K562 (cell line): ENCODE measurements at regions not wholly inside any gene's neighbourhood (a gene's known extent, or its start where the extent isn't known, plus 50 kb on each side); places are given as distances from the start of the nearest gene placed in this dataset.

Experiments used
- ATAC-seq: fragments of 200-7000 bp; cut with Tn5 transposase; 3 replicates; pipeline ENCODE4 v1.9.1; 2020; ENCODE audit warnings: moderate library complexity
- BruUV-seq: library from RNA; stranded (reverse); fragments of 400-500 nt; replicated peaks from 2 replicates; lab custom pipeline; 2021; lab: Mats Ljungman, UMichigan
- CTCF ChIA-PET: fragments of 300-600 bp; formaldehyde crosslinking; extraction: SDS; loops from one replicate; lab custom pipeline; 2021; ENCODE audit warnings: low intra/inter-chr PET ratio; lab: Yijun Ruan, JAX
- POLR2A ChIA-PET: fragments of 300-600, 350-650 bp; sonication (Branson Sonifier 250); formaldehyde crosslinking; extraction: SDS; loops from one replicate; lab custom pipeline; 2021; ENCODE audit warnings: antibody characterized with exemption, inconsistent platforms; lab: Yijun Ruan, JAX
- DNase-seq, 4 experiments: peaks; one replicate each; pipeline versions ENCODE4 v3.0.0 to v3.0.0-alpha.2; 2011 to 2018; ENCODE audit warnings: low spot score in 3 of 4, mixed read lengths in 3 of 4; ENCODE audit errors: extremely low read depth in 1 of 4
- FAIRE-seq: peaks from 2 replicates; lab custom pipeline; 2011; peaks lifted over from hg19 to GRCh38; lab: Jason Lieb, UNC
- H2AFZ ChIP-seq: 2 replicates; pipeline ENCODE4 v1.6.0; 2011; ENCODE audit warnings: low read depth, low read length, control low read depth, inconsistent platforms
- H3K27ac ChIP-seq: fragments of 200-600 bp; 3 replicates; pipeline ENCODE4 v1.8.0; 2011; ENCODE audit warnings: low read depth, mild to moderate bottlenecking, control low read depth, inconsistent platforms, low read length, moderate library complexity, mixed read lengths; ENCODE audit errors: extremely low read depth
- H3K27me3 ChIP-seq, 2 experiments: fragments of 300-600 bp in 1 of 2; 2 replicates in 1 of 2; 3 replicates in 1 of 2; pipeline versions ENCODE4 v1.6.0 to v1.8.0; 2011; ENCODE audit warnings: inconsistent platforms in 2 of 2, low read length in 2 of 2, mild to moderate bottlenecking in 1 of 2, mixed read lengths in 1 of 2, moderate library complexity in 1 of 2; ENCODE audit not compliant: control insufficient read depth in 2 of 2, insufficient read depth in 2 of 2
- H3K36me3 ChIP-seq: fragments of 300-600 bp; 3 replicates; pipeline ENCODE4 v1.8.0; 2011; ENCODE audit warnings: mild to moderate bottlenecking, low read length, inconsistent platforms; ENCODE audit not compliant: control insufficient read depth, insufficient read depth
- H3K4me1 ChIP-seq, 2 experiments: fragments of 200-600 bp in 1 of 2; replicated peaks in 1 of 2; 2 replicates in 1 of 2; 3 replicates in 1 of 2; pipeline versions ENCODE4 v1.5.1 to v1.8.0; 2011; ENCODE audit warnings: inconsistent platforms in 2 of 2, low read length in 2 of 2, mild to moderate bottlenecking in 1 of 2, mixed read lengths in 1 of 2, moderate library complexity in 1 of 2; ENCODE audit not compliant: control insufficient read depth in 2 of 2, insufficient read depth in 2 of 2
- H3K4me2 ChIP-seq: 2 replicates; pipeline ENCODE4 v1.6.1; 2011; ENCODE audit warnings: low read length, control low read depth, inconsistent platforms, mixed read lengths; ENCODE audit not compliant: insufficient read depth
- H3K4me3 ChIP-seq: fragments of 200-600 bp; sonication (generic), shearing (Covaris generic); 2 replicates; pipeline ENCODE4 v1.5.1; 2016; ENCODE audit warnings: control low read depth, inconsistent platforms
- H3K79me2 ChIP-seq: fragments of 200-600 bp; 3 replicates; pipeline ENCODE4 v1.8.0; 2011; ENCODE audit warnings: low read length, inconsistent platforms; ENCODE audit not compliant: control insufficient read depth, insufficient read depth
- H3K9ac ChIP-seq, 2 experiments: 2 replicates each; pipeline versions ENCODE4 v1.6.0 to v1.6.1; 2011; ENCODE audit warnings: low read depth in 2 of 2, low read length in 2 of 2, control low read depth in 1 of 2, inconsistent platforms in 1 of 2, mild to moderate bottlenecking in 1 of 2, mixed read lengths in 1 of 2; ENCODE audit not compliant: insufficient read depth in 1 of 2
- H3K9me1 ChIP-seq: one replicate; pipeline ENCODE4 v1.6.0; 2011; ENCODE audit warnings: inconsistent platforms, mild to moderate bottlenecking, low read length, moderate library complexity; ENCODE audit not compliant: control insufficient read depth, insufficient read depth
- H3K9me3 ChIP-seq: replicated peaks from 2 replicates; pipeline ENCODE4 v1.5.1; 2011; ENCODE audit warnings: low read depth, low read length, inconsistent platforms; ENCODE audit not compliant: control insufficient read depth, insufficient read depth
- H4K20me1 ChIP-seq: replicated peaks from 2 replicates; pipeline ENCODE4 v1.6.1; 2011; ENCODE audit warnings: low read length, inconsistent platforms, mixed read lengths; ENCODE audit not compliant: control insufficient read depth, insufficient read depth
- CHD4 ChIP-seq: fragments of 200-600 bp; sonication (generic); IDR thresholded peaks from 3 replicates; pipeline ENCODE4 v1.6.1; 2012; ENCODE audit warnings: low read depth, mild to moderate bottlenecking, mixed read lengths, low read length, inconsistent platforms; ENCODE audit not compliant: insufficient read depth, insufficient replicate concordance, poor library complexity, severe bottlenecking
- HSF4 ChIP-seq: fragments of 250-450 bp; sonication (Bioruptor Pico); IDR thresholded peaks from 2 replicates; pipeline ENCODE4 v2.1.2; 2022; ENCODE audit warnings: mild to moderate bottlenecking, moderate library complexity, borderline replicate concordance
- KDM2B ChIP-seq: fragments of 250-450 bp; sonication (Bioruptor Pico); IDR thresholded peaks from 2 replicates; pipeline ENCODE4 v1.8.0; 2021; ENCODE audit warnings: mild to moderate bottlenecking, moderate library complexity
- RFX5 ChIP-seq: IDR thresholded peaks from 2 replicates; pipeline ENCODE4 v1.6.1; 2011; ENCODE audit warnings: low read depth, mild to moderate bottlenecking, improper control_type of control experiment, low read length
- TEAD1 ChIP-seq, 2 experiments: fragments of 450-650 bp in 1 of 2; sonication (generic) in 1 of 2; formaldehyde crosslinking; IDR thresholded peaks; 2 replicates each; pipeline versions ENCODE4 v1.4.0 to v1.8.0; 2020 to 2022; ENCODE audit warnings: mild to moderate bottlenecking in 2 of 2, missing genetic modification reagents in 1 of 2
- ZNF444 ChIP-seq: fragments of 250-450 bp; sonication (Bioruptor Pico); IDR thresholded peaks from 2 replicates; pipeline ENCODE4 v1.4.0; 2020; ENCODE audit warnings: mild to moderate bottlenecking, moderate library complexity
- ZNF551 ChIP-seq: fragments of 250-450 bp; sonication (Bioruptor Pico); IDR thresholded peaks from 2 replicates; pipeline ENCODE4 v1.5.0; 2021; ENCODE audit warnings: mild to moderate bottlenecking, moderate library complexity
- ZNF764 ChIP-seq: fragments of 250-450 bp; sonication (Bioruptor Pico); IDR thresholded peaks from 2 replicates; pipeline ENCODE4 v1.4.0; 2020; ENCODE audit warnings: low read depth, mild to moderate bottlenecking, moderate library complexity
- WGBS: fragments of 100-300 bp; shearing (Covaris generic); methylation state at CpG from one replicate; pipeline ENCODE4 v1.1.6; 2016; ENCODE audit warnings: low coverage, mixed read lengths; ENCODE audit not compliant: insufficient coverage; ENCODE audit errors: missing lambda C conversion rate; 5-methylcytosine and 5-hydroxymethylcytosine counted together
- in situ Hi-C: fragments of 300-500 bp; cut with MboI; formaldehyde crosslinking; loops from 4 replicates; pipeline ENCODE4 v1.15.0; 2018; ENCODE audit warnings: inconsistent platforms, mixed read lengths
- intact Hi-C: fragments of 100-400 bp; cut with micrococcal nuclease; formaldehyde crosslinking; loops from 2 replicates; pipeline ENCODE4 v1.14.2; 2022
- TF ChIP-seq, protein P1 (sequence below): IDR thresholded peaks from 2 replicates; pipeline ENCODE4 v1.6.1; 2014; ENCODE audit warnings: antibody characterized with exemption
- TF ChIP-seq, protein P2 (sequence below): fragments of 250-450 bp; sonication (Bioruptor Pico); IDR thresholded peaks from 2 replicates; pipeline ENCODE4 v1.8.0; 2021; ENCODE audit warnings: borderline replicate concordance, mild to moderate bottlenecking, moderate library complexity; ENCODE audit not compliant: poor library complexity, severe bottlenecking

DNA sequence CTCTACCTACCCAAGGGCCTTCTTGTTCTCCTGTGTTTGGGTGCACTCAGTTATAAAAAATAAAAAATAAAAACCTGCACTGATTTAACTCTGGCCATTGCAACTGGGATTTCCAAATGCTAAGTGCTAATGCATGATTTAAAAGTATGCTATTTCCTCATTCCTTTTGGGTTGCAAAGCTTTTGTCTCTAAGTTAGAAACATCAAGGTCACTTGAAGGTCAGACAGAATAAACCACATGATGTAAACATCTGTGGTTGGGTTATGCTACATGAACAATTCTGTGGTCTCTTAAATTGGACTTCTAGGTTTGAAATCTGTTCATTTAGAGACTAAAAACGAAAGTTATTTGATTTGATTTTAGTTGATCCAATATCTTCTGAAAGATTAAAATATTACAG is 1547.4 kb upstream of the TENM3 start (continued):
- TF ChIP-seq KDM2B (CRISPR knock-in tag) (no peak), ZNF444 (CRISPR knock-in tag) (no peak), RFX5 (no peak), HSF4 (CRISPR knock-in tag) (no peak), ZNF764 (no peak), CHD4 (no peak)
- TF ChIP-seq, protein P1, sequence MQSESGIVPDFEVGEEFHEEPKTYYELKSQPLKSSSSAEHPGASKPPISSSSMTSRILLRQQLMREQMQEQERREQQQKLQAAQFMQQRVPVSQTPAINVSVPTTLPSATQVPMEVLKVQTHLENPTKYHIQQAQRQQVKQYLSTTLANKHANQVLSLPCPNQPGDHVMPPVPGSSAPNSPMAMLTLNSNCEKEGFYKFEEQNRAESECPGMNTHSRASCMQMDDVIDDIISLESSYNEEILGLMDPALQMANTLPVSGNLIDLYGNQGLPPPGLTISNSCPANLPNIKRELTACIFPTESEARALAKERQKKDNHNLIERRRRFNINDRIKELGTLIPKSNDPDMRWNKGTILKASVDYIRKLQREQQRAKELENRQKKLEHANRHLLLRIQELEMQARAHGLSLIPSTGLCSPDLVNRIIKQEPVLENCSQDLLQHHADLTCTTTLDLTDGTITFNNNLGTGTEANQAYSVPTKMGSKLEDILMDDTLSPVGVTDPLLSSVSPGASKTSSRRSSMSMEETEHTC: no peak
- TF ChIP-seq, protein P2, sequence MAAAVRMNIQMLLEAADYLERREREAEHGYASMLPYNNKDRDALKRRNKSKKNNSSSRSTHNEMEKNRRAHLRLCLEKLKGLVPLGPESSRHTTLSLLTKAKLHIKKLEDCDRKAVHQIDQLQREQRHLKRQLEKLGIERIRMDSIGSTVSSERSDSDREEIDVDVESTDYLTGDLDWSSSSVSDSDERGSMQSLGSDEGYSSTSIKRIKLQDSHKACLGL: no peak
- TF ChIP-seq, all 486 proteins: peak for 0

DNA sequence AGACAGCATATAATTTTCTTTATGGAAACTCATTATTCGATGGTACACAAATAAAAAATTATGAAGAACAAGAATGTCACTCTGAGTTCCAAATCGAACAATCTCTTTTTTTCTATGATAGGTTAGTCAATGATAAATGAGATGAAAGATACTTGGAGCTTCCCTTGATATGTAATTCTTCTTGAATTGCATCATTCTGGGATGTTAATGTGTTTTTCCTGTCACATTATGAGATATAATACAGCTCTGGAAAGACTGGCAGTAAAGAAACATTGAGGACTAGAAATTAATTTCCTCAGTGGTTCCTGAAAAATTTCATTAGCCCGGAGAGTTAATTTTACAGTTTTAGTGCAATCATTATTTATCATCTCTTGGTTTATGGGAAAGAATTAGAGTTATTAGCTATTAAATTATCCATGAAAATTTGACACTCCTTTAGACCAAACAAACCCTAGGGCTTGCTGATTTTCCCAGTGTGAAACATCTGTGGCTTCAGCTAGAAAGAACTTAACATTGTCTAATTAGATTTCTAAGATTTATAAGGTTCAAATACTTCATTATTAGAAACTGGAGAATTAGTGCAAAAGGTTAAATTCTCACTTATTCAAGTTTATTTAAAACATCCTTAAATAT is 1546.6 kb upstream of the TENM3 start:
- Histone ChIP-seq H2AFZ (no peak overlapping the region), H3K9me3 (no peaks in the 10 kb centered on the region; the same call in none of the 2 replicates), H3K79me2 (no peaks in the 10 kb centered on the region), H4K20me1 (no peaks in the 10 kb centered on the region), H3K27me3 (no peaks in the 10 kb centered on the region), H3K4me2 (no peak overlapping the region), H3K4me1 (no peaks in the 10 kb centered on the region), H3K27ac (no peak overlapping the region), H3K9ac (no peak overlapping the region), H3K36me3 (no peaks in the 10 kb centered on the region), H3K4me3 (no peak overlapping the region), H3K9me1 (no peaks in the 10 kb centered on the region)
- no TSS peak for BruUV-seq
- TF ChIP-seq TEAD1 (CRISPR knock-in tag; IDR thresholded peaks at IDR 0.05) (no peak), ZNF551 (no peak)
- intact Hi-C loops (no loop called here), in situ Hi-C loops (no loop called here)
- CTCF ChIA-PET: no interaction called here
- FAIRE-seq: no peak
- 0% methylated on average over 3 of the region's 3 CpGs for WGBS
- no peak for ATAC-seq
- no peak for DNase-seq
- POLR2A ChIA-PET: no interaction called here
